Central memory CD8-positive, alpha-beta T cell (primary cell): ENCODE measurements at regions not wholly inside any gene's neighbourhood (a gene's known extent, or its start where the extent isn't known, plus 50 kb on each side); places are given as distances from the start of the nearest gene placed in this dataset.
"Not testable (repeated sequence)": the region's sequence is repeated elsewhere in the genome, so short reads cannot be mapped to it uniquely, and the experiment has no call there.

Source experiments
- ATAC-seq: fragments of 150-1000 bp; cut with Tn5 transposase; replicated peaks from 2 replicates; pipeline ENCODE4 v1.10.0; 2022; ENCODE audit warnings: mild to moderate bottlenecking, moderate FRiP score, moderate number of reproducible peaks; ENCODE audit not compliant: poor library complexity, severe bottlenecking; ENCODE audit errors: extremely low read depth
- DNase-seq, 2 donors: peaks; one replicate each; pipeline ENCODE4 v3.0.0; 2021; ENCODE audit warnings: low spot score in 2 of 2
- H3K27ac Mint-ChIP-seq: one replicate; pipeline ENCODE4 v1.8.0; 2022; ENCODE audit warnings: low read depth, mild to moderate bottlenecking, moderate library complexity, mixed read lengths
- H3K27me3 Mint-ChIP-seq: one replicate; pipeline ENCODE4 v1.8.0; 2022; ENCODE audit warnings: mixed read lengths
- H3K36me3 Mint-ChIP-seq: one replicate; pipeline ENCODE4 v1.8.0; 2022; ENCODE audit warnings: mild to moderate bottlenecking, moderate library complexity, mixed read lengths; ENCODE audit not compliant: insufficient read depth
- H3K4me1 Mint-ChIP-seq: one replicate; pipeline ENCODE4 v1.8.0; 2022; ENCODE audit warnings: mixed read lengths
- H3K4me3 Mint-ChIP-seq: one replicate; pipeline ENCODE4 v1.8.0; 2022; ENCODE audit warnings: mild to moderate bottlenecking, moderate library complexity, mixed read lengths
- H3K9me3 Mint-ChIP-seq: one replicate; pipeline ENCODE4 v1.8.0; 2022; ENCODE audit warnings: mixed read lengths

DNA sequence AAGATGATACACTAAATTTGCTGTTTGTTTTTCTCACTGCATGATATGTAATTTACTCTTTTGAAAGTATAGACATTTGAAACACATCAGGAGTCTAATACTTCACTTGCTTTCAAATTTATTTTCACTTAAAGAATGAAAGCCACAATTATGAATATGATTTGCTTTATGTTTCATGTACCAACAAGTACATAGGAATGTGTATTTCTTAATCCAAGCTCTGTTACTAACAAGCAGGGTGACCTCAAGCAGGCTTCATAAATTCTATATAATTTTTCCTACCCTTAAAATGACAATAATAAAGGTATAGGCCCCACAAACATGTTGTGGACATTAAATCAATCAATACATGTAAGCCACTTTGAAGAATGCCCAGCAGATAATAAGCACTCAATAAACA, 170.2 kb upstream of the P2RY1 start:
- Mint-ChIP-seq H3K4me1 (no peaks in the 10 kb centered on the region), H3K36me3 (peaks cover 1% of the 10 kb centered on the region), H3K27ac (no peak overlapping the region), H3K9me3 (peaks cover 8% of the 10 kb centered on the region), H3K27me3 (peaks cover 6% of the 10 kb centered on the region), H3K4me3 (no peak overlapping the region)
- DNase-seq: no peak
- ATAC-seq: no peak

DNA sequence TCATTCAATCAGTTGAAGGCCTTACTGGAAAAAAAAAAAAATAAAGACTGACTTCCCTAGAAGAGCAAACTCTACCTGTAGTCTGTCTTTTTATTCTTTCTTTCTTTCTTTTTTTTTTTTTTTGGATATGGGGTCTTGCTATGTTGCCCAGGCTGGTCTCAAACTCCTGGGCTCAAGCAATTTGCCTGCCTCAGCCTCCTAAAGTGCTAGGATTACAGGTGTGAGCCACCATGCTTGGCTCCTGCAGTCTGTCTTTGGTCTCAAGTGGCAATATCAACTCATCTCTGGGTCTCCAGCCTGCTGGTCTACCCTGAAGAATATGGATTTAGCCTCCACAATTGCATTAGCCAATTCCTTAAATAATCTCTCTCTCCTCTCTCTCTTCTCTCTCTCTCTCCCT, 167.7 kb upstream of the P2RY1 start:
- Mint-ChIP-seq H3K27ac (no peak overlapping the region), H3K27me3 (peaks cover 27% of the 10 kb centered on the region), H3K4me1 (no peaks in the 10 kb centered on the region), H3K36me3 (peaks cover 1% of the 10 kb centered on the region), H3K4me3 (no peak overlapping the region), H3K9me3 (no peaks in the 10 kb centered on the region)
- no peak for ATAC-seq
- DNase-seq: no peak

DNA sequence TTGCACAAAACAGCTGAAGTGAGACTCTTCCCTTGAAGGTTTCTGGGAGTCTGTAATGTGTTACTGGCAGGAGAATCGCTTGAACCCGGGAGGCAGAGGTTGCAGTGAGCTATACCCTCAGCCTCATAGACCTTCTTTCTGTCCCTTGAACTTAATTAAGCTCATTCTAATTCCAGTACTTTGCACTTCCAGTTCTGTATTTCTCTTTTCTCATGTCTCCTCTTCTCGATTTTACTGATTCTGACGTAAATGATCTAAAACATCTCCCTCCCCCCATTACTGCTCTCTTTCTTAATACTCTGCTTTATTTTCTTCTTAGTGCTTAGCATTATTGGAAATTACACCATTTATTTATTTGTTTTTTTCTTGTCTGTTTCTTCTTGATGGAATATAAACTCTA, 165.4 kb upstream of the P2RY1 start:
- no peak for ATAC-seq
- no peaks in the 10 kb centered on the region for H3K36me3 Mint-ChIP-seq
- no peak for DNase-seq
- peaks cover 29% of the 10 kb centered on the region for H3K27me3 Mint-ChIP-seq
- no peaks in the 10 kb centered on the region for H3K9me3 Mint-ChIP-seq
- H3K4me1 Mint-ChIP-seq: no peaks in the 10 kb centered on the region
- H3K4me3 Mint-ChIP-seq: no peak overlapping the region
- no peak overlapping the region for H3K27ac Mint-ChIP-seq

DNA sequence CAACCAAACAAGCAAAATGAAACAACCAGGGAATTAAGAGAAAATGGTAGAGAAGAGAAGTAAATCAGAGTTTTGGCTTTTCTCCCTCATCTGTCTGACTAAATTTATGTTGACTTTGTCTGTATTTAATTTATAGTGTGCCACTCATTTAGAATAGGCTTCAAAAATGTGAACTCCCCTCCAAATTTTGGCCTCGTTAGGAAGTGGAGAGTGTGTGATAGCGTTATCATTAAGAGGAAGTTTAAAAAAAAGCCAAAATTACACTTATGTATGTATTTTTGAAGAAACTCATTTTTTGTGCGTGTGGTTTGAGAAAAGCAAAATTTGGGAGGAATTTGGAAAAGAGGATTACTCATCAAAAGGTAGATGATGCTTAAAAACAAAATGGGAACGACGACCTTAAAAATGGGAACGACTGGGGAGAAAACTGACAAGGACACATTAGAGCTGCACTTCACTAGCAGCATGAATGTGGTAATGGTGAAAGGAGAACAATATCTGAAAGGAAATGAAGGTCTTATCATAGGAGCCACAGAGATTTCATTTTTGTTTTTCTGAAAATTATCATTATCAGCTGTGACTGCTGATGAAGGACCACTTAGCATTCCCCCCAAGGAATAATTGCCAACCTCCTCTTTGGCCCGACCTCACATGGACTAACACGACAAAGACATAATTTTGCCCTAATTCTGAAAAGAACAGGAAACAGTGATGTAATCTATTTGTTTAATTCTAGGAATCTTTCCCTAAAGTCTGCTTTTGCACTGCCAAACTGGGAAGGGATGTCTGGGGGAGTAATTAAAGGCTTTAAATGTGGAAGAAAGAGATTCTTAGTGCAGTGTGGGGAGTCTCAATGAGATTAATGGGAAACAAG, 163.2 kb upstream of the P2RY1 start:
- H3K4me3 Mint-ChIP-seq: no peak overlapping the region
- no peak for DNase-seq
- ATAC-seq: no peak

DNA sequence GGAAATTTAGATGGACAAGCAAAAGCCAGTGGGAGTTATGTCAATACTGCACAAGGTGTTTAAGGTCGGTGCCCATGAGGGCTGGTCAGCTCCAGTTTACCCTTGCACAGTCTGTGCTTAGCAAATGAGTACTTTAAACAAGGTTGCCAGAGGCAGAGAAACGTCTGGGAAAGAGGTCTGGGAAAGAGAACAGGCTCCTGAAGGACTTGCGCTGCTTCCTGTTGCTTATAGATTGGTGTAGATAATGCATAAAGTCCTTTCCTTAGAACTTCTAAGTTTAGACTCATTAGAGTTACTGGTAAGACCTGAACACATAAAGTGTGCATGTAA, 162.6 kb upstream of the P2RY1 start:
- Mint-ChIP-seq H3K9me3 (no peaks in the 10 kb centered on the region), H3K4me1 (no peaks in the 10 kb centered on the region), H3K36me3 (no peaks in the 10 kb centered on the region), H3K27ac (no peak overlapping the region), H3K27me3 (peaks cover 29% of the 10 kb centered on the region), H3K4me3 (no peak overlapping the region)
- DNase-seq (no peak), ATAC-seq (no peak)

More for the DNA sequence above, 163.2 kb upstream of the P2RY1 start:
- Mint-ChIP-seq H3K4me1 (no peaks in the 10 kb centered on the region), H3K27ac (no peak overlapping the region), H3K27me3 (peaks cover 29% of the 10 kb centered on the region), H3K36me3 (no peaks in the 10 kb centered on the region), H3K9me3 (no peaks in the 10 kb centered on the region)

DNA sequence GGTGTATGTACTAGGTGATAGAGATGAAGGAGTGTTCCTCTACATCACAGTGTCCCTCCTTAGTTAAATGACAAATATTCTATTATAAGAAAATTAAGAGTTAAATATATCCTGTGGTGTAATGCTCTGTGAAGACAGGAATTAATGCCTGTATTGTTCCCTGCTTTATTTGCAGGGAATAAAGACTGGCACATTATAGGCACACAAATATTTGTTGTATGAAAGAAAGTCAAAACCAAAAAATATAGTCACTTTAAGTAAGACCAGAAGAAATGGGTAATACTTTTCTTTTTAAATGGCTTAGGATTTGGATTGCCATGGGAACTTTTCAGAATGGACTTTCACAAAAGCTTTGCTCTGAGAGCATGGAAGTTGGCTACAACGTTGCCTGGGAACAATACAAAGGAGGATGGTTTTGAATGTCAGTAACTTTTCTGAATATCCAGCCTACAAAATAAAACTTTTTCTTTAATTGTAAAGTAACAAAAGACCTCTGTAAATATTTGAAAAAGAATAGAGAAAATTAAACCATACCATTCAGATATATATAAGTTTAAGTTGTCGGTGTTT, 158.0 kb upstream of the P2RY1 start:
- Mint-ChIP-seq H3K9me3 (no peaks in the 10 kb centered on the region), H3K27ac (no peak overlapping the region), H3K4me1 (no peaks in the 10 kb centered on the region), H3K36me3 (no peaks in the 10 kb centered on the region), H3K4me3 (no peak overlapping the region), H3K27me3 (peaks cover 5% of the 10 kb centered on the region)
- no peak for DNase-seq
- ATAC-seq: no peak

DNA sequence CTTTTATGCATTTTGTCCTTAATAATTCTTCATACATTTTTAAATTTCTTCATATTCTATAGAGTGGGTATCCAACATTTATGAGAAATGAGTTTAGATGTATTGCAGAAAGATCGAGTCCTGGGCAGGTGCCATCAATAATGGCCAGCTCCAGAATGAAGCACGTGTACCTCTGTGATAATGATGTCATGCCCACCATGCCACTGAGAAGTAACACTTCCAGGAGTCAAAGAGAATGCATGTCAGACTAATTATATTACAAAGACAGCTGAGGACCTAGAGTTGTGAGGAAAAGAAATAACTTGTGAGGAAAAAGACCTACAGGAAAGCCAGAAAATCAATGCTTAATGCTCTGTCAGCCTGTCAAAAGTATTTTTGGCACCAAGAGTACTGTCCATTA, 157.4 kb upstream of the P2RY1 start:
- DNase-seq: no peak
- H3K27me3 Mint-ChIP-seq: no peaks in the 10 kb centered on the region
- no peaks in the 10 kb centered on the region for H3K9me3 Mint-ChIP-seq
- no peak overlapping the region for H3K4me3 Mint-ChIP-seq
- no peaks in the 10 kb centered on the region for H3K36me3 Mint-ChIP-seq
- no peak overlapping the region for H3K27ac Mint-ChIP-seq
- no peaks in the 10 kb centered on the region for H3K4me1 Mint-ChIP-seq
- no peak for ATAC-seq

DNA sequence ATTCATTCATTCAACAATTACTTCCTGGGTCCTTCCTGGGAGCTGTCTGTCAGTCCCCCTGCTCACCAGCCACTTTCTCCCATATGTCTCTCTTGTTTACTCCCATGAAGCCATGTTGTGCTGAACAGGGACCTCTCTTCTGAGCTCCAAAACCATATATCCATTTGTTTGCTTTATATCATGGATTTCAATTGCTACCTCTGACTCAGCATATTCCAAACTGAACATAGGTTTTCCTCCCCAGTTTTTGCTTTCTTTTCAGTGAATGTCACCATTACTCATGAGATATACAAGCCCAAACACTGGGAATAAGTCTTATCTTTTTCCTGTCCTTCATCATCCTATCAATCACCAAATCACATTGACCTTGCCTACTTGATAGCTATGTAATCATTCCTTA, 152.5 kb upstream of the P2RY1 start:
- Mint-ChIP-seq H3K4me3 (no peak overlapping the region), H3K27me3 (no peaks in the 10 kb centered on the region), H3K4me1 (no peaks in the 10 kb centered on the region), H3K27ac (no peak overlapping the region), H3K36me3 (no peaks in the 10 kb centered on the region), H3K9me3 (no peaks in the 10 kb centered on the region)
- no peak for DNase-seq
- ATAC-seq: no peak

DNA sequence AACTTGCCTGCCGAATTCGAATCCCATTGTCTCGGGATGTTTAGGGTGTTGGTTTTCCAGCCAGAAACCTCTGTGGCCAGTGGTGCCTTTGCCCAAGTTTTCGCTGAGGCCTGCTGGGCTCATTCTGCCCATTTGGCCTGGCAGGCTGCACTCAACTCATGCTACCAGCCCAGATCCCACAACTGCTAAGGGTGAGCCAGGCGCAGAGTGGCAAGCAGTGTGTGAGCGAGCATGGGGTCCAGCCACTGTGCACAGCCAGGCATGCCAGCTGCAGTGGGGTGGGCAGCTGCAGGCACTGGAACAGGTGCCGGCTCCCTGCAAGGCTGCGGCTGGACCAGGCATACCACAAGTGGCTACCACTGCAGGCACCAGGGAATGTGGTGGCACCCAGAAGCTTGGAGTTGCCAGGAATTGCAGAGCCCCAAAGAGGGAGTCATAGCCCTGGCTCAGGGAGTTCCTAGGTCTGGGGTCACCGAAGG, 151.4 kb upstream of the P2RY1 start:
- Mint-ChIP-seq H3K36me3 (no peaks in the 10 kb centered on the region), H3K27me3 (no peaks in the 10 kb centered on the region), H3K9me3 (no peaks in the 10 kb centered on the region), H3K4me1 (no peaks in the 10 kb centered on the region), H3K27ac (no peak overlapping the region), H3K4me3 (no peak overlapping the region)
- DNase-seq (no peak), ATAC-seq (no peak)

DNA sequence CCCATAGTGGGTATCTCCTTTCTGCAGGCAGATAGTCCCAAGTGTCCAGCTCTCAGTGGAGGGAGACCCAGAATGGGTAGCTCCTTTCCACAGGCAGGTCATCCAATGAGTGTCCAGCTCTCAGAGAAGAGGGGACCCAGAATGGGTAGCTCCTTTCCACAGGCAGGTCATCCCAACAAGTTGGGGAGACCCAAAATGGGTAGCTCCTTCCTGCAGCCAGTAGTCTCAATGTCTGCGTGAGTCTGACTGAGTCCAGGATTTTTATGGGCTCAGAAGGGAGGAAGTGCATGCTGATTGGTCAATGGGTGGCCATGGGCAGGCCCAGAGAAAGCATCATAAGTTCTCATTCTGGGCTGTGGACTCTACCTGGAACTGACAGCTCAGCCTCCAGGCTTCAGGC, 150.7 kb upstream of the P2RY1 start:
- H3K4me1 Mint-ChIP-seq: no peaks in the 10 kb centered on the region
- no peaks in the 10 kb centered on the region for H3K9me3 Mint-ChIP-seq
- H3K27me3 Mint-ChIP-seq: peaks cover 7% of the 10 kb centered on the region
- H3K36me3 Mint-ChIP-seq: no peaks in the 10 kb centered on the region
- no peak overlapping the region for H3K4me3 Mint-ChIP-seq
- no peak overlapping the region for H3K27ac Mint-ChIP-seq
- ATAC-seq (no peak), DNase-seq (no peak)

DNA sequence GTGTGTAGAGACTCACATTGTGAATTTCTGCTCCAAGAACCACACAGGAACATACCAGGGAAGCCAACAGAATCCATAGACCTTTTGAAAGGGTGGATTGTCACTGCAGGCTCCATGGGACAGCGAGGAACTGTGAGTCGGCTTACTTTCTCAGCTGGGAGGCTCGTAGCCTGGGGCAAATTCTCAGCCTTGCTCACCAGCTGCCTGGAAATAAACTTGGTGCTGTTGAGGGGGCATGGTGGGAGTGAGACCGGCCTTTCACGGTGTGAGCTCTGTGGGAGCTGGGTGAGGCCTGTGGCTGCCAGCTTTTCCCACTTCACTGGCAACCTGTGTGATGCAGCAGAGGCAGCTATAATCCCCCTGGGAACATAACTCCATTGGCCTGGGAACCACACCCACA, 146.6 kb upstream of the P2RY1 start:
- Mint-ChIP-seq H3K36me3 (no peaks in the 10 kb centered on the region), H3K4me3 (no peak overlapping the region), H3K4me1 (no peaks in the 10 kb centered on the region), H3K9me3 (peaks cover 12% of the 10 kb centered on the region), H3K27ac (no peak overlapping the region), H3K27me3 (peaks cover 9% of the 10 kb centered on the region)
- no peak for DNase-seq
- no peak for ATAC-seq

DNA sequence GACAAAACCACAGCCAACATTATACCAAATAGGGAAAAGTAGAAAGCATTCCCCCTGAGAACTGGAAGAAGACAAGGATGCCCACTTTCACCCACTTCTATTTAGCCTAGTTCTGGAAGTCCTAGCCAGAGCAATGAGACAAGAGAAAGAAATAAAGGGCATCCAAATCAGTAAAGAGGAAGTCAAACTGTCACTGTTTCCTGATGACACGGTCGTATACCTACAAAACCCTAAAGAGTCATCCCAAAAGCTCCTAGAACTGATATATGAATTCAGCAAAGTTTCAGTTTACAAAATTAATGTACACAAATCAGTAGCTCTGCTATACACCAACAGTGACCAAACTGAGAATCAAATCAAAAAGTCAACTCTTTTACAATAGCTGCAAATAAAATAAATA, 142.6 kb upstream of the P2RY1 start:
- H3K4me3 Mint-ChIP-seq, H3K4me1 Mint-ChIP-seq, H3K27ac Mint-ChIP-seq, H3K27me3 Mint-ChIP-seq, H3K36me3 Mint-ChIP-seq, DNase-seq, ATAC-seq: not testable (repeated sequence)
- peaks cover 12% of the 10 kb centered on the region for H3K9me3 Mint-ChIP-seq

DNA sequence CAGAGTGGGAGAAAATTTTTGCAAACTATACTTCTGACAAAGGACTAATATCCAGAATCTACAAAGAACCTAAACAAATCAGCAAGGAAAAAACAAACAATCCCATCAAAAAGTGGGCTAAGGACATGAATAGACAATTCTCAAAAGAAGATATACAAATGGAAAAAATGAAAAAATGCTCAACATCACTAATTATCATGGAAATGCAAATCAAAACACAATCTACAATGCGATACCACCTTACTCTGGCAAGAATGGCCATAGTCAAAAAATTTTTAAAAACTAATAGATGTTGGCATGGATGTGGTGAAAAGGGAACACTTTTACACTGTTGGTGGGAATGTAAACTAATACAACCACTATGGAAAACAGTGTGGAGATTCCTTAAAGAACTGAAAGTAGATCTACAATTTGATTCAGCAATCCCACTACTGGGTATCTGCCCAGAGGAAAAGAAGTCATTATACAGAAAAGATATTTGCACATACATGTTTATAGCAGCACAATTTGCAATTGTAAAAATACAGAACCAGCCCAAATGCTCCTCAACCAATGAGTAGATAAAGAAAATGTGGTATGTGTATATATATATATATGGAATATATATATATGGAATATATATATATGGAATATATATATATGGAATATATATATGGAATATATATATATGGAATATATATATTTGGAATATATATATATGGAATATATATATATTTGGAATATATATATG, 141.2 kb upstream of the P2RY1 start:
- not testable (repeated sequence) for H3K27me3 Mint-ChIP-seq, DNase-seq, ATAC-seq, H3K27ac Mint-ChIP-seq, H3K4me3 Mint-ChIP-seq, H3K36me3 Mint-ChIP-seq, H3K4me1 Mint-ChIP-seq
- H3K9me3 Mint-ChIP-seq: peaks cover 12% of the 10 kb centered on the region
